SIG-M5 treated with dmso at 0.1 percent for 504 hours (cell line): ENCODE measurements at regions not wholly inside any gene's neighbourhood (a gene's known extent, or its start where the extent isn't known, plus 50 kb on each side); places are given as distances from the start of the nearest gene placed in this dataset.
"Not testable (repeated sequence)": the region's sequence is repeated elsewhere in the genome, so short reads cannot be mapped to it uniquely, and the experiment has no call there.

ENCODE experiments used
- DNase-seq: peaks from one replicate; lab custom pipeline; 2025; ENCODE audit not compliant: unreplicated experiment; lab: John Stamatoyannopoulos, UW

GRCh38 chr1:213572912-213573647 lies 414.7 kb upstream of the PROX1 start:
- no peak for DNase-seq

- DNase-seq = no peak
Measured at GRCh38 chr1:213573648-213574009, 414.1 kb upstream of the PROX1 start.

GRCh38 chr1:213582976-213583567 lies 404.7 kb upstream of the PROX1 start:
- DNase-seq = no peak

- no peak for DNase-seq
Measured at GRCh38 chr1:213584272-213584671, 403.5 kb upstream of the PROX1 start.

GRCh38 chr1:213585402-213585801 lies 402.4 kb upstream of the PROX1 start:
- DNase-seq = no peak

GRCh38 chr1:213585959-213586586 lies 401.7 kb upstream of the PROX1 start:
- DNase-seq = no peak

GRCh38 chr1:213586587-213586972 lies 401.2 kb upstream of the PROX1 start:
- no peak for DNase-seq

GRCh38 chr1:213596729-213597128 lies 391.0 kb upstream of the PROX1 start:
- DNase-seq = no peak

- no peak for DNase-seq
Measured at GRCh38 chr1:213598263-213598662, 389.5 kb upstream of the PROX1 start.

GRCh38 chr1:213600879-213601278 lies 386.9 kb upstream of the PROX1 start:
- no peak for DNase-seq

- not testable (repeated sequence) for DNase-seq
Measured at GRCh38 chr1:213601705-213602104, 386.1 kb upstream of the PROX1 start.

GRCh38 chr1:213602796-213603486 lies 384.8 kb upstream of the PROX1 start:
- no peak for DNase-seq

GRCh38 chr1:213604477-213604876 lies 383.3 kb upstream of the PROX1 start:
- no peak for DNase-seq

- DNase-seq = no peak
Measured at GRCh38 chr1:213605732-213606131, 382.0 kb upstream of the PROX1 start.

GRCh38 chr1:213606252-213606820 lies 381.4 kb upstream of the PROX1 start:
- DNase-seq = no peak

- DNase-seq = no peak
Measured at GRCh38 chr1:213613549-213613948, 374.2 kb upstream of the PROX1 start.

- no peak for DNase-seq
Measured at GRCh38 chr1:213615226-213615916, 372.4 kb upstream of the PROX1 start.

- DNase-seq = no peak
Measured at GRCh38 chr1:213617133-213617532, 370.6 kb upstream of the PROX1 start.

GRCh38 chr1:213618094-213618493 lies 369.7 kb upstream of the PROX1 start:
- no peak for DNase-seq

- DNase-seq = no peak
Measured at GRCh38 chr1:213619026-213619425, 368.7 kb upstream of the PROX1 start.

GRCh38 chr1:213621077-213621476 lies 366.7 kb upstream of the PROX1 start:
- no peak for DNase-seq
